ENCODE measurements at regions not wholly inside any gene's neighbourhood (a gene's known extent, or its start where the extent isn't known, plus 50 kb on each side); places are given as distances from the start of the nearest gene placed in this dataset.

GRCh38 chr2:120861576-120862191, 126.0 kb downstream of the GLI2 start:
- Histone ChIP-seq H3K27ac (ENCODE audit: low read depth, low read length) (no peak overlapping the region), H3K4me3 (ENCODE audit: low read length) (no peak overlapping the region), H3K36me3 (ENCODE audit: control insufficient read depth in 2 of 3, insufficient read depth in 3 of 3, low read length in 3 of 3) (no peaks in the 10 kb centered on the region), H3K9me3 (ENCODE audit: control insufficient read depth in 2 of 3, low read length in 3 of 3) (no peaks in the 10 kb centered on the region), H3K27me3 (ENCODE audit: control insufficient read depth in 2 of 2, insufficient read depth in 2 of 2, low read length in 2 of 2) (no peaks in the 10 kb centered on the region), H3K4me1 (ENCODE audit: control insufficient read depth in 2 of 2, insufficient read depth in 2 of 2, low read length in 2 of 2) (no peaks in the 10 kb centered on the region)
- POLR2A ChIA-PET, result interaction anchor here (0.6 kb wide), 1 partner anchor 8 kb away, joined by 3 read pairs; no protein-coding TSS in a partner anchor
- Mint-ChIP-seq H3K36me3 (no peaks in the 10 kb centered on the region), H3K9me3 (no peaks in the 10 kb centered on the region), H3K4me1 (peaks cover 0 to 4% (median 0%) of the 10 kb centered on the region in 7 donors), H3K27me3 (peaks cover 6 to 24% (median 8%) of the 10 kb centered on the region in 5 donors), H3K27ac (no peak overlapping the region), H3K4me3 (no peak overlapping the region)
- ATAC-seq (no peak), DNase-seq (no peak)
- CTCF ChIA-PET, result no interaction called here
- intact Hi-C loops (cut with micrococcal nuclease), result no loop called here

GRCh38 chr2:120862201-120863060, 126.8 kb downstream of the GLI2 start:
- CTCF ChIA-PET, result no interaction called here
- no peak for ATAC-seq
- POLR2A ChIA-PET, result no interaction called here

GRCh38 chr2:120863146-120863545, 127.5 kb downstream of the GLI2 start:
- intact Hi-C loops (cut with micrococcal nuclease), result no loop called here
- Mint-ChIP-seq H3K9me3 (no peaks in the 10 kb centered on the region), H3K4me3 (no peak overlapping the region), H3K4me1 (peaks cover 0 to 4% (median 3%) of the 10 kb centered on the region in 7 donors), H3K27ac (no peak overlapping the region), H3K27me3 (peaks cover 9 to 28% (median 20%) of the 10 kb centered on the region in 5 donors), H3K36me3 (no peaks in the 10 kb centered on the region)
- H3K36me3 ChIP-seq (ENCODE audit: control insufficient read depth in 2 of 3, insufficient read depth in 3 of 3, low read length in 3 of 3), result no peaks in the 10 kb centered on the region
- DNase-seq (no peak), ATAC-seq (no peak)
- no peaks in the 10 kb centered on the region for H3K4me1 ChIP-seq (ENCODE audit: control insufficient read depth in 2 of 2, insufficient read depth in 2 of 2, low read length in 2 of 2)
- H3K27ac ChIP-seq (ENCODE audit: low read depth, low read length), result no peak overlapping the region
- CTCF ChIA-PET, result interaction anchor here (0.5 kb wide), 1 partner anchor 993 kb away, joined by 3 read pairs; no protein-coding TSS in a partner anchor
- POLR2A ChIA-PET, result no interaction called here
- H3K27me3 ChIP-seq (ENCODE audit: control insufficient read depth in 2 of 2, insufficient read depth in 2 of 2, low read length in 2 of 2), result no peaks in the 10 kb centered on the region
- H3K4me3 ChIP-seq (ENCODE audit: low read length), result no peak overlapping the region
- no peaks in the 10 kb centered on the region for H3K9me3 ChIP-seq (ENCODE audit: control insufficient read depth in 2 of 3, low read length in 3 of 3)

More at GRCh38 chr2:120862201-120863060, 126.8 kb downstream of the GLI2 start:
- H3K4me1 Mint-ChIP-seq, result peaks cover 0 to 4% (median 0%) of the 10 kb centered on the region in 7 donors
- no peak for DNase-seq
- no peak overlapping the region for H3K27ac Mint-ChIP-seq
- H3K9me3 Mint-ChIP-seq, result no peaks in the 10 kb centered on the region
- intact Hi-C loops (cut with micrococcal nuclease), result no loop called here
- Histone ChIP-seq H3K27me3 (ENCODE audit: control insufficient read depth in 2 of 2, insufficient read depth in 2 of 2, low read length in 2 of 2) (no peaks in the 10 kb centered on the region), H3K36me3 (ENCODE audit: control insufficient read depth in 2 of 3, insufficient read depth in 3 of 3, low read length in 3 of 3) (no peaks in the 10 kb centered on the region), H3K27ac (ENCODE audit: low read depth, low read length) (no peak overlapping the region), H3K9me3 (ENCODE audit: control insufficient read depth in 2 of 3, low read length in 3 of 3) (no peaks in the 10 kb centered on the region), H3K4me3 (ENCODE audit: low read length) (no peak overlapping the region), H3K4me1 (ENCODE audit: control insufficient read depth in 2 of 2, insufficient read depth in 2 of 2, low read length in 2 of 2) (no peaks in the 10 kb centered on the region)
- no peak overlapping the region for H3K4me3 Mint-ChIP-seq
- no peaks in the 10 kb centered on the region for H3K36me3 Mint-ChIP-seq
- peaks cover 6 to 24% (median 13%) of the 10 kb centered on the region in 5 donors for H3K27me3 Mint-ChIP-seq

GRCh38 chr2:120863661-120864320, 128.1 kb downstream of the GLI2 start:
- Mint-ChIP-seq H3K4me3 (no peak overlapping the region), H3K9me3 (no peaks in the 10 kb centered on the region), H3K36me3 (no peaks in the 10 kb centered on the region), H3K27ac (no peak overlapping the region), H3K4me1 (peaks cover 0 to 6% (median 3%) of the 10 kb centered on the region in 7 donors), H3K27me3 (peaks cover 15 to 35% (median 26%) of the 10 kb centered on the region in 5 donors)
- H3K27ac ChIP-seq (ENCODE audit: low read depth, low read length), result no peak overlapping the region
- intact Hi-C loops (cut with micrococcal nuclease), result no loop called here
- ATAC-seq (no peak), DNase-seq (no peak)
- no peaks in the 10 kb centered on the region for H3K4me1 ChIP-seq (ENCODE audit: control insufficient read depth in 2 of 2, insufficient read depth in 2 of 2, low read length in 2 of 2)
- no peaks in the 10 kb centered on the region for H3K9me3 ChIP-seq (ENCODE audit: control insufficient read depth in 2 of 3, low read length in 3 of 3)
- H3K36me3 ChIP-seq (ENCODE audit: control insufficient read depth in 2 of 3, insufficient read depth in 3 of 3, low read length in 3 of 3), result no peaks in the 10 kb centered on the region
- no peaks in the 10 kb centered on the region for H3K27me3 ChIP-seq (ENCODE audit: control insufficient read depth in 2 of 2, insufficient read depth in 2 of 2, low read length in 2 of 2)
- H3K4me3 ChIP-seq (ENCODE audit: low read length), result no peak overlapping the region
- CTCF ChIA-PET, result interaction anchor here (0.5 kb wide), 1 partner anchor 994 kb away, joined by 3 read pairs; no protein-coding TSS in a partner anchor
- POLR2A ChIA-PET, result no interaction called here

GRCh38 chr2:120864981-120865380, 129.3 kb downstream of the GLI2 start:
- peaks cover 0 to 6% (median 3%) of the 10 kb centered on the region in 7 donors for H3K4me1 Mint-ChIP-seq
- Histone ChIP-seq H3K27ac (ENCODE audit: low read depth, low read length) (no peak overlapping the region), H3K4me3 (ENCODE audit: low read length) (no peak overlapping the region), H3K4me1 (ENCODE audit: control insufficient read depth in 2 of 2, insufficient read depth in 2 of 2, low read length in 2 of 2) (no peaks in the 10 kb centered on the region), H3K9me3 (ENCODE audit: control insufficient read depth in 2 of 3, low read length in 3 of 3) (no peaks in the 10 kb centered on the region), H3K27me3 (ENCODE audit: control insufficient read depth in 2 of 2, insufficient read depth in 2 of 2, low read length in 2 of 2) (no peaks in the 10 kb centered on the region), H3K36me3 (ENCODE audit: control insufficient read depth in 2 of 3, insufficient read depth in 3 of 3, low read length in 3 of 3) (no peaks in the 10 kb centered on the region)
- ChIA-PET CTCF (no interaction called here), POLR2A (no interaction called here)
- intact Hi-C loops (cut with micrococcal nuclease), result no loop called here
- H3K36me3 Mint-ChIP-seq, result no peaks in the 10 kb centered on the region
- ATAC-seq, result no peak
- H3K27me3 Mint-ChIP-seq, result peaks cover 20 to 39% (median 35%) of the 10 kb centered on the region in 5 donors
- H3K27ac Mint-ChIP-seq, result no peak overlapping the region
- no peak overlapping the region for H3K4me3 Mint-ChIP-seq
- no peaks in the 10 kb centered on the region for H3K9me3 Mint-ChIP-seq
- DNase-seq, result no peak

GRCh38 chr2:120865656-120866055, 130.0 kb downstream of the GLI2 start:
- H3K27me3 ChIP-seq (ENCODE audit: control insufficient read depth in 2 of 2, insufficient read depth in 2 of 2, low read length in 2 of 2), result no peaks in the 10 kb centered on the region
- no peak overlapping the region for H3K4me3 ChIP-seq (ENCODE audit: low read length)
- H3K27ac ChIP-seq (ENCODE audit: low read depth, low read length), result no peak overlapping the region
- no peaks in the 10 kb centered on the region for H3K36me3 ChIP-seq (ENCODE audit: control insufficient read depth in 2 of 3, insufficient read depth in 3 of 3, low read length in 3 of 3)
- H3K9me3 Mint-ChIP-seq, result no peaks in the 10 kb centered on the region
- H3K36me3 Mint-ChIP-seq, result no peaks in the 10 kb centered on the region
- no peaks in the 10 kb centered on the region for H3K9me3 ChIP-seq (ENCODE audit: control insufficient read depth in 2 of 3, low read length in 3 of 3)
- CTCF ChIA-PET, result no interaction called here
- POLR2A ChIA-PET, result no interaction called here
- intact Hi-C loops (cut with micrococcal nuclease), result no loop called here
- H3K27me3 Mint-ChIP-seq, result peaks cover 20 to 41% (median 39%) of the 10 kb centered on the region in 5 donors
- no peak overlapping the region for H3K27ac Mint-ChIP-seq
- DNase-seq (no peak), ATAC-seq (no peak)
- no peak overlapping the region for H3K4me3 Mint-ChIP-seq
- peaks cover 0 to 6% (median 3%) of the 10 kb centered on the region in 7 donors for H3K4me1 Mint-ChIP-seq
- H3K4me1 ChIP-seq (ENCODE audit: control insufficient read depth in 2 of 2, insufficient read depth in 2 of 2, low read length in 2 of 2), result no peaks in the 10 kb centered on the region

Data from naive thymus-derived CD4-positive, alpha-beta T cell (primary cell).